ENCODE measurements at regions not wholly inside any gene's neighbourhood (a gene's known extent, or its start where the extent isn't known, plus 50 kb on each side); places are given as distances from the start of the nearest gene placed in this dataset.

DNA sequence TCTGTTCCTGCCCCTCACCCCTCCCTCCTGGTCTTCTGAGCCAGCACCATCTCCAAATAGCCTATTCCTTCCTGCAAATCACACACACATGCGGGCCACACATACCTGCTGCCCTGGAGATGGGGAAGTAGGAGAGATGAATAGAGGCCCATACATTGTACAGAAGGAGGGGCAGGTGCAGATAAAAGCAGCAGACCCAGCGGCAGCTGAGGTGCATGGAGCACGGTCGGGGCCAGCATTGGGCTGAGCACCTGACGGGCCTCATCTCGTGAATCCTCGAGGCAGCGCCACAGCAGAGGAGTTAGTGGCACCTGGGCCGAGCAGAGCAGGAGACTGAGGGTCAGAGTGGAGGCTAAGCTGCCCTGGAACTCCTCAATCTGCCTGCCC, 941.8 kb downstream of the BRD1 start:
- H3K27me3 ChIP-seq (ENCODE audit: control insufficient read depth, insufficient read depth, low read length) = no peaks in the 10 kb centered on the region
- H3K27ac ChIP-seq (ENCODE audit: low read depth, low read length) = no peak overlapping the region
- H3K4me1 ChIP-seq (ENCODE audit: control insufficient read depth, insufficient read depth, low read length) = no peaks in the 10 kb centered on the region
- no peak overlapping the region for H3K4me3 ChIP-seq (ENCODE audit: low read length)
- H3K9ac ChIP-seq (ENCODE audit: low read length) = no peak overlapping the region
- H3K36me3 ChIP-seq (ENCODE audit: control insufficient read depth, insufficient read depth, low read length) = no peaks in the 10 kb centered on the region

DNA sequence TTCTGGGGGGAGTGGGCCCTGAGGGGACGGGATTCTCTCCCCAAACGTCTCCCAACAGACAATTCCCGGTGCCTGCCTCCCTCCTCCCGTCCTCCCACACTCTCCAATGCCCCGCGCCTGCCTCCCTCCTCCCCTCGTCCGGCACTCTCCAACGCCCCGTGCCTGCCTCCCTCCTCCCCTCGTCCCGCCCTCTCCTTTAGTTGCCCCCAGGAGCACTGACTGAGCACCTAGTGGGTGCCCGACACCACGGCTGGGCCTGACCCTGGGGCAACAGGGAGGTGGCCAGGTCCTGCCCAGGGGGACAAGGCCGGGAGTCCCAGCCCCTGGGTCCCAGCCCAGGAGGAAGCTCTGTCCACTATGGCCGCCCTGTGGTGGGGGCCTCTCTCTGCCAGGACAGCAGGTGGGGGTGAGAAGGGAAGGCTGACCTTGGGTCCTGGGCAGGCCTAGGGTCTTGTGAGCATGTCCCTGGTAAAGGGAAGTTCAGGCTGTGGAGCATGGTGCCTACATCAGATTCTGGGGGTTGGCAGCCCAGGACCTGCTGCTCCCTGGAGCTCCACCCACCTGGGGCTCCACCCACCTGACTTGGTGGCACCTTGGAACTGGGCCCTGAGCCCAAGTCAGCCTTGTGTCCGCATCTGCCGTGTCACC, 942.3 kb downstream of the BRD1 start:
- no peak overlapping the region for H3K4me3 ChIP-seq (ENCODE audit: low read length)
- H3K36me3 ChIP-seq (ENCODE audit: control insufficient read depth, insufficient read depth, low read length) = no peaks in the 10 kb centered on the region
- no peaks in the 10 kb centered on the region for H3K4me1 ChIP-seq (ENCODE audit: control insufficient read depth, insufficient read depth, low read length)
- H3K27me3 ChIP-seq (ENCODE audit: control insufficient read depth, insufficient read depth, low read length) = no peaks in the 10 kb centered on the region
- H3K27ac ChIP-seq (ENCODE audit: low read depth, low read length) = no peak overlapping the region
- H3K9ac ChIP-seq (ENCODE audit: low read length) = no peak overlapping the region

DNA sequence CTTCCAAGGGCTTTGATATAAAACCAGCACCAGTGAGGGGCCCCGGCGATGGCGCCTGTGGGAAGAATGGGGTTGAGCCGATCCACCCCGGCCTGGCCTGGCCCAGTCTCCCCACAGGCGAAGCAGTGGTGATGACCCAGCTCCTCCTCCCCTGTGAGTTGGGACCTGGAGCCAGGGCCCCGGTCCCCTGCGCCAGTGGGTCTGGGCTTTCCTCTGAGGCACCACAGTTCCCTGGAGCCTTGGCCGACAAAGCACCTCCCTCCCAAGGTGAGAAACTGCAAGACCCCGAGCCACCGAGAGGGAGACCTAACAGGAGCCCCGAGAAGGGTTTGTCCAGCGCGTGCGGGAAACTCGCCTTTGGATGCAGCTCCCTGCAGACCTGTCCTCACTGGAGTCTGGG, 942.9 kb downstream of the BRD1 start:
- Histone ChIP-seq H3K36me3 (ENCODE audit: control insufficient read depth, insufficient read depth, low read length) (no peaks in the 10 kb centered on the region), H3K9ac (ENCODE audit: low read length) (no peak overlapping the region), H3K4me1 (ENCODE audit: control insufficient read depth, insufficient read depth, low read length) (no peaks in the 10 kb centered on the region), H3K27ac (ENCODE audit: low read depth, low read length) (no peak overlapping the region), H3K4me3 (ENCODE audit: low read length) (no peak overlapping the region), H3K27me3 (ENCODE audit: control insufficient read depth, insufficient read depth, low read length) (no peaks in the 10 kb centered on the region)

DNA sequence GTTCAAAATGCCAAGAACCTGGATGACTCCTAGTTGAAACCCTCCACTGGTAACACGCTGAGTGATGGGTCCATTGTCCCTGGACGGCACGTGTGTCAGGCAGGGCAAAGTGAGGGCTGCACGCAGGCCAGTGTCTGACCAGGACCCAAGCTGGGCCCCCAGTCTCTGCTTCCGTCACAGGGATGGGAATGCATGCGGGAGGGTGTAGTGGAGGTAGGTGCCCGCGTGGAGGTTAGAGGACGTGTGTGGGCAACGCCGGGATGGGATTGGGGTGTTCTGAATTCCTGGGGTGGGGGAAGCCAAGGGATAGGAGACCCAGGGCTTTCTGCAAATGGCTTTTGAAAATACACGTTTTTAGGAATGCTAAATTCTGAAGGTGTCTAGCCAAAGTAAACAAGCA, 943.3 kb downstream of the BRD1 start:
- Histone ChIP-seq H3K27ac (ENCODE audit: low read depth, low read length) (no peak overlapping the region), H3K27me3 (ENCODE audit: control insufficient read depth, insufficient read depth, low read length) (no peaks in the 10 kb centered on the region), H3K4me3 (ENCODE audit: low read length) (no peak overlapping the region)

DNA sequence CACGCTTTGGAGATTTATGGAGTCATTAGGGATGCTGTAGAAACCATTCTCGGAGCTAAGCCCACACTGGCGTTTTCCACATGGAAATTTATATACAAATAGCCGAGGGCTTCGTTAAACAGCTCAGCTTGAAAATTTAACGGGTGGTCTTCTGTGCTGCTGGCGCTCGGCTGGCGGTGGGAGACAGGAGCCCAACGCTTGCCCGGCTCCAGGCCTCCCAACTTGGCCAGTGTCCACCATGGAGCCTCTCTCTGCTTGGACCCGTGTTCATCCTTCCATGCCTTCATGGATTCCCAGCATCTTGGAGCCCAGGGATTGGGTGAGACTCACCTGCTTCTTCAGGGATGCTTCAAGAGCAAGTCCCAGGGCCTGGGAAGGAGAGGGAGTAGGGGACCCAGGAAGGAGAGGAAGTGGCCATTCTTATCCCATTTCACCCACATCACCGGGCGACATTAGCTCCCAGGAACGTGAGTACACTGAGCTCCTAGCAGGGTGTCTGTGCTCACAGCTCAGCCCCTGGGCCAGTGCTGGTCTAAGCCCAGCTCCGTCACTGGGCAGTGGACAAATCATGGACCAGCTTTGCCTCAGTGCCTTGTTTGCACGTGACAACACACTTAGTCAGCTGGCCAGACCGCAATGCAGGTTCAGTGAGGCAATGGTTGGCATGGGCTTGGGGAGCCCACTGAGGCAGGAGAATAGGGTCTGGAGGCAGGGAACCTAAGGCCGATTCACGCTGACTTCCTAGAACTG, 944.3 kb downstream of the BRD1 start:
- no peak overlapping the region for H3K9ac ChIP-seq (ENCODE audit: low read length)
- no peaks in the 10 kb centered on the region for H3K4me1 ChIP-seq (ENCODE audit: control insufficient read depth, insufficient read depth, low read length)
- no peak overlapping the region for H3K4me3 ChIP-seq (ENCODE audit: low read length)
- H3K27ac ChIP-seq (ENCODE audit: low read depth, low read length) = no peak overlapping the region
- H3K36me3 ChIP-seq (ENCODE audit: control insufficient read depth, insufficient read depth, low read length) = no peaks in the 10 kb centered on the region
- no peaks in the 10 kb centered on the region for H3K27me3 ChIP-seq (ENCODE audit: control insufficient read depth, insufficient read depth, low read length)

More for the DNA sequence above, 943.3 kb downstream of the BRD1 start:
- no peak overlapping the region for H3K9ac ChIP-seq (ENCODE audit: low read length)
- H3K36me3 ChIP-seq (ENCODE audit: control insufficient read depth, insufficient read depth, low read length) = no peaks in the 10 kb centered on the region
- no peaks in the 10 kb centered on the region for H3K4me1 ChIP-seq (ENCODE audit: control insufficient read depth, insufficient read depth, low read length)

DNA sequence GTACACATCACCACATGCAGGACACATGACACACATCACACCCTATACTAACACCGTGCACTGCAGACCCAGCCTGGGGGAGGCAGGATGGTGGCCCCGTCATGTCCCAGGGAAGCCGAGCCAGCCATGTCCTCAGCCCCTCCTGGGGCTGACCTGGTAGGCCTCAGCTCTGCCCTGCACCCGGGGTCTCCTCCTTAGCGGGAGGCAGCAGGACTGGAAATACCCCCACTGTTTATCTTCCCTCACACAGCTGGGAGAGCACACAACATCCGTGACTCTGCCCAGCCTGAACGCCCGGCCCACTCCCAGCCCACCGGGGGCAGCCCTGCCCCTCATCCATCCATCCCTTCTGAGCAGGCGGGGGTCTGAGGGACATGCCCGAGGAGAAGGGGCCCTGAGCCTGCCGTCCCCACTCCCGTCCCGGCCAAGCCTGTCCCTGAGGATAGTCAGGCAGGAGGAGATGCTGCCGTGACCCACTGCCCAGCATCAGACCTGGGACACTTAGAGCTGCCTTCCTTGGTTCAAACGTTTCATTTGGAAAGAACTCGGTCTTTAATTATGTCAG, 945.0 kb downstream of the BRD1 start:
- Histone ChIP-seq H3K4me3 (ENCODE audit: low read length) (no peak overlapping the region), H3K9ac (ENCODE audit: low read length) (no peak overlapping the region), H3K27ac (ENCODE audit: low read depth, low read length) (no peak overlapping the region), H3K27me3 (ENCODE audit: control insufficient read depth, insufficient read depth, low read length) (no peaks in the 10 kb centered on the region), H3K36me3 (ENCODE audit: control insufficient read depth, insufficient read depth, low read length) (no peaks in the 10 kb centered on the region), H3K4me1 (ENCODE audit: control insufficient read depth, insufficient read depth, low read length) (no peaks in the 10 kb centered on the region)

DNA sequence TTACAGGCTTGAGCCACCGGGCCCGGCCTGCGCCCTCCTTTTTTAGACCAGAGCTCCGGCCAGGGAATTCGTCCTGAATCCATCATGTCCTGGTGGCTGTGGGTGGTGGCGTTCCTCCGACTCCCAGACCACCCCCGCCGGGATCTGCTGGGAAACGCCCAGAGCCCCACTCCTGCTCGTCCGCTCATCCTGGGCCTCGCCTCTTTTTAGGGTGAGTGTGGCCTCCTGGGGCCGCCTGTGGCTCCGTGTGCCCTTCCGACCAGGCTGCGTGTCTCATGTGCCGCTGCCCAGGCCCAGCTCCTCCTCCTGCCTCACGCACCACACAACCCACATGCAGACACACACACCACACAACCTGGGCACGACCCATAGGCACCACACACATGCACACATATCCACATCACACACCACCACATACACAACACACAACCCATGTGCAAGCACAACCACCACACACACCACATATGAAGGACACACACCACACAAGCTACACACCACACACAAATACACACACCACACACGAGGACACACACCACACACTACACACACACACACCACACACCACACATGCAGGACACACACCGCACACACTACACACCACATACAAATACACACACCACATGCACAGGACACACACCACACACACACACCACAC, 946.2 kb downstream of the BRD1 start:
- H3K27me3 ChIP-seq (ENCODE audit: control insufficient read depth, insufficient read depth, low read length) = no peaks in the 10 kb centered on the region
- no peaks in the 10 kb centered on the region for H3K4me1 ChIP-seq (ENCODE audit: control insufficient read depth, insufficient read depth, low read length)
- no peak overlapping the region for H3K27ac ChIP-seq (ENCODE audit: low read depth, low read length)
- H3K9ac ChIP-seq (ENCODE audit: low read length) = no peak overlapping the region
- no peaks in the 10 kb centered on the region for H3K36me3 ChIP-seq (ENCODE audit: control insufficient read depth, insufficient read depth, low read length)
- no peak overlapping the region for H3K4me3 ChIP-seq (ENCODE audit: low read length)

DNA sequence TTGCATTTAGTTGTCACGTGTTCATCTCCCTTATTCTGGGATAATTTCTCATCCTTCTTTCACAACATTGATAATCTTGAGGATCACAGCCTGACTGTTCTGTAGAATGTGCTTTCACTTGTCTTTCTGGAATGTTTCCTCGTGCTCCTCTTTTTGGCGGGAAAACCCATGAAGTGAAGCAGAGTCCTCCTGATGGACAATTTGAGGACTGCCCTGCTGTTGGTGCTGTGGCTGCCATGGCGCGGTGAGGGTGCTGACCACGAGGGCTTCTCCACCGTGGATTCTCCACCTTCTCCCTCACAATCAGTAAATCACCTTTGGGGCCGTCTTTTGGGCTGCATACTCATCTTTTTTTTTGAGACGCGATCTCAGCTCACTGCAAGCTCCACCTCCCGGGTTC, 946.9 kb downstream of the BRD1 start:
- Histone ChIP-seq H3K36me3 (ENCODE audit: control insufficient read depth, insufficient read depth, low read length) (no peaks in the 10 kb centered on the region), H3K27ac (ENCODE audit: low read depth, low read length) (no peak overlapping the region), H3K4me1 (ENCODE audit: control insufficient read depth, insufficient read depth, low read length) (no peaks in the 10 kb centered on the region), H3K9ac (ENCODE audit: low read length) (no peak overlapping the region), H3K27me3 (ENCODE audit: control insufficient read depth, insufficient read depth, low read length) (no peaks in the 10 kb centered on the region), H3K4me3 (ENCODE audit: low read length) (no peak overlapping the region)

DNA sequence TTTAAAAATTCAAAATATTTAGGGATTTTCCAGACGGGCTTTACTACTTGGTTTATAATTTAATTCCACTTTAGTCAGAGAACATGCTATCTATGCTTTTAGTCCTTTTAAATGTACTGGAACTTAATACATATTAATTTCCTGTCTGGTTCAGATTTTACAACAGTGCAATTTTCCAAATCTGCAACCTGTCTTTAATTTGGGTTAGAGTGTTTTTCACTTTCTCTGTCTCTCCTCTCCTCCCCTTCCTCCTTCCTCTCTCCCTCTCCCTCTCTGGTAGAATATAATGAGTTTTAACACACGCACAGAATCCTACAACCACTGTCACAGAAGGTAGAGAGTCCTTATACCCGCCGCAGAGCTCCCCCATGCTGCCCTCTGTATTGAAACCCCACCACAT, 950.7 kb downstream of the BRD1 start:
- H3K4me1 ChIP-seq (ENCODE audit: control insufficient read depth, insufficient read depth, low read length) = no peaks in the 10 kb centered on the region
- no peaks in the 10 kb centered on the region for H3K36me3 ChIP-seq (ENCODE audit: control insufficient read depth, insufficient read depth, low read length)
- no peak overlapping the region for H3K4me3 ChIP-seq (ENCODE audit: low read length)

DNA sequence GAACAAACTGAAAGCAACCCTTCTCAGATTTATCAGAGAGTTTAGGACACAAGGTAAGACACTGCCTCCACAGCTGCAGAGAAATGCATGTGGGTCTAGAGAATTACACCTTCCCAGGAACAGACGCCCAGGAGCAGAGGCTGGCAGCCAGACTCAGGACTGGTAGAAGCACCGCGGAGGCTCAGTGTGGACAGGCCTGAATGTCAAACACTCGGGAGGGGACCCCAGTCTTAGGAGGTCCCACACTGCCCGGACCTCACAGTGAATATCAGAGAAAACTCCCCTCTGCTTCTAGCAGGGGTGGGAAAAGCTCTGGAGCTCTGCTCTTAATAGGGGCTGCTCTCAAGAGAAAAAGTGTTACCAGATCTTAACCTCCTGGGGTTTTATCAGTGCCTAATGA, 952.7 kb downstream of the BRD1 start:
- H3K4me3 ChIP-seq (ENCODE audit: low read length) = no peak overlapping the region
- no peaks in the 10 kb centered on the region for H3K36me3 ChIP-seq (ENCODE audit: control insufficient read depth, insufficient read depth, low read length)
- H3K9ac ChIP-seq (ENCODE audit: low read length) = no peak overlapping the region
- H3K4me1 ChIP-seq (ENCODE audit: control insufficient read depth, insufficient read depth, low read length) = no peaks in the 10 kb centered on the region
- no peak overlapping the region for H3K27ac ChIP-seq (ENCODE audit: low read depth, low read length)
- H3K27me3 ChIP-seq (ENCODE audit: control insufficient read depth, insufficient read depth, low read length) = no peaks in the 10 kb centered on the region

More for the DNA sequence above, 950.7 kb downstream of the BRD1 start:
- Histone ChIP-seq H3K27ac (ENCODE audit: low read depth, low read length) (no peak overlapping the region), H3K27me3 (ENCODE audit: control insufficient read depth, insufficient read depth, low read length) (no peaks in the 10 kb centered on the region), H3K9ac (ENCODE audit: low read length) (no peak overlapping the region)

DNA sequence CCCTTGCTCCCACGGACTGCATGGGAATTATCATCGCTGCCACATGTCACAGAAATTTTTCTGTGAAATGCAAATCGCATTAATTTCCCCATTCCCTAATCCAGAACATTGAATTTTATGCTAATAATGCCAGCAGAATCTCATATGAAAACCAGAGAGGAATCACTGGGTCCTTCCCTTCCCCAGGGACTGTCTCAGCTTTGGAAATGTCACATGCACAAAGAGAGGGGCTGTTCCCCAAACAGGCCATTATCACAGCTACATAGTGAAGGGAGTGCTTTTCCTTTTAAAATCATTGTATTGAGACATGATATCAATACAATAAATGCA, 954.5 kb downstream of the BRD1 start:
- Histone ChIP-seq H3K36me3 (ENCODE audit: control insufficient read depth, insufficient read depth, low read length) (no peaks in the 10 kb centered on the region), H3K9ac (ENCODE audit: low read length) (no peak overlapping the region), H3K27ac (ENCODE audit: low read depth, low read length) (no peak overlapping the region), H3K4me1 (ENCODE audit: control insufficient read depth, insufficient read depth, low read length) (no peaks in the 10 kb centered on the region), H3K27me3 (ENCODE audit: control insufficient read depth, insufficient read depth, low read length) (no peaks in the 10 kb centered on the region), H3K4me3 (ENCODE audit: low read length) (no peak overlapping the region)

DNA sequence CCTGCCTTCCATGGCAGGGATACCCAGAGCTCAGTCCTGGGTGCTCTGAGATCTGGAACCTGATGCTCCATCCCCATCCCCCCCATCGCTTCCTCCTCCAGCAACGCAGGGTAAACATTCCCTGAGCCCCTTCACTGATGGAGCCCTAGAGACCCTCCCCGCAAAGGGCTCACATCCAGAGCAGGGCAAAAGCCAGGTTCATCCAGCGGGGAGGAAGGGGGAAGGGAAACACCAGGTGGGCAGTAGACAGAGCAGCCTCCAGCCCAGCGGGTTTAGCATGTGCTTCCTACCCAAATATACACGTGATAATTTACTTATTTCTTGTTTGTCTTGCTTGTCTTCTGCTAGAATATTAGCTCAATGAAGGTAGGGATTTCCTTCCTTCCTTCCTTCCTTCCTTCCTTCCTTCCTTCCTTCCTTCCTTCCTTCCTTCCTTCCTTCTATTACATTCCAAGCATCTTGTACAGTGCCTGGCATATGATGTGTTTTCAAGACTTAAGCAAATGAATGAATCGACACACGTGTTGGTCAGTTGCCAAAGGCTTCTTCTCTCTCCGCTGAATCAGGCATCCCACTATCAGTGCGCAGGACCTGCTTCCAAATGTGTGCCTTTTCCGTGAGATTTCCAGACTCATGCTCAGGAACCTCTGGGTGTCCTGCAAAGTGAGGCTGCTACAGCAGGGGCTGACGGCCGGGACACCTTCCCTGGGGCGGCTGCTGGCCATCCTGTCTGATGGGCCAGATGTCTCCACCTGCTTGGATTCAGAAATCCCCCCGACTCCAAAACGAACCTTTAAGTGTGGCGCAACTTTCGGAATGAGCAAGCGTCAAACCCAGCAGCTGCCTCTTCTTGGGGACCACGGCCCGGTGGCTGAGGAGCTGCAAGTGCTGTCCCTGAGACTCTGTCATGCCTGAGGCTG, 955.1 kb downstream of the BRD1 start:
- Histone ChIP-seq H3K27ac (ENCODE audit: low read depth, low read length) (no peak overlapping the region), H3K4me3 (ENCODE audit: low read length) (no peak overlapping the region), H3K9ac (ENCODE audit: low read length) (no peak overlapping the region), H3K36me3 (ENCODE audit: control insufficient read depth, insufficient read depth, low read length) (no peaks in the 10 kb centered on the region), H3K27me3 (ENCODE audit: control insufficient read depth, insufficient read depth, low read length) (peaks cover 4% of the 10 kb centered on the region), H3K4me1 (ENCODE audit: control insufficient read depth, insufficient read depth, low read length) (no peaks in the 10 kb centered on the region)
